HL-60 (cell line): ENCODE measurements at regions not wholly inside any gene's neighbourhood (a gene's known extent, or its start where the extent isn't known, plus 50 kb on each side); places are given as distances from the start of the nearest gene placed in this dataset.

Source experiments
- DNase-seq, 2 experiments: peaks; one replicate each; pipeline ENCODE4 v3.0.0-alpha.2; 2010 to 2020; ENCODE audit warnings: low read depth in 1 of 2, low spot score in 1 of 2
- H3K27ac ChIP-seq: fragments of 250-450 bp; sonication (Bioruptor Pico); replicated peaks from 2 replicates; pipeline ENCODE4 v1.5.1; 2020; ENCODE audit warnings: mild to moderate bottlenecking, moderate library complexity
- H3K27me3 ChIP-seq: fragments of 250-450 bp; sonication (Bioruptor Pico); 2 replicates; pipeline ENCODE4 v1.5.1; 2021; ENCODE audit warnings: mild to moderate bottlenecking, moderate library complexity; ENCODE audit not compliant: insufficient read depth, poor library complexity, severe bottlenecking
- H3K4me3 ChIP-seq: replicated peaks from 2 replicates; pipeline ENCODE4 v1.5.1; 2011; ENCODE audit warnings: mild to moderate bottlenecking, control low read depth, low read length; ENCODE audit not compliant: insufficient read depth
- CTCF ChIP-seq: IDR thresholded peaks from one replicate; pipeline ENCODE4 v1.5.1; 2011; ENCODE audit warnings: low read length, control low read depth, inconsistent platforms; ENCODE audit not compliant: insufficient read depth
- GABPA ChIP-seq: IDR thresholded peaks from 2 replicates; pipeline ENCODE4 v1.6.1; 2012; ENCODE audit warnings: low read depth
- POLR2AphosphoS5 ChIP-seq: IDR thresholded peaks from 2 replicates; pipeline ENCODE4 v1.6.1; 2012; ENCODE audit warnings: low read depth
- REST ChIP-seq: IDR thresholded peaks from 2 replicates; pipeline ENCODE4 v1.6.1; 2012; ENCODE audit warnings: low read depth; ENCODE audit not compliant: insufficient replicate concordance
- SPI1 ChIP-seq: IDR thresholded peaks from 2 replicates; pipeline ENCODE4 v1.6.1; 2012; ENCODE audit warnings: low read depth, mild to moderate bottlenecking, borderline replicate concordance

- Histone ChIP-seq H3K4me3 (no peak overlapping the region), H3K27ac (no peak overlapping the region), H3K27me3 (no peaks in the 10 kb centered on the region)
- no peak for TF ChIP-seq GABPA
- TF ChIP-seq POLR2AphosphoS5: no peak
- no peak for DNase-seq
Observed at GRCh38 chr6:105482227-105482844, 79.5 kb upstream of the PREP start.

- no peak for DNase-seq
- no peak overlapping the region for H3K4me3 ChIP-seq
- TF ChIP-seq POLR2AphosphoS5 (no peak), CTCF (no peak), GABPA (no peak), REST (no peak), SPI1 (no peak)
- no peaks in the 10 kb centered on the region for H3K27me3 ChIP-seq
- no peak overlapping the region for H3K27ac ChIP-seq
Observed at GRCh38 chr6:105476978-105477377, 74.1 kb upstream of the PREP start.

- no peak overlapping the region for H3K4me3 ChIP-seq
- H3K27me3 ChIP-seq: peaks cover 3% of the 10 kb centered on the region
- no peak for DNase-seq
- TF ChIP-seq POLR2AphosphoS5 (no peak), CTCF (no peak), SPI1 (no peak), REST (no peak), GABPA (no peak)
- H3K27ac ChIP-seq: no peak overlapping the region
Observed at GRCh38 chr6:105474234-105474633, 71.4 kb upstream of the PREP start.

GRCh38 chr6:105469946-105470345 is 67.1 kb upstream of the PREP start:
- no peak overlapping the region for H3K4me3 ChIP-seq
- TF ChIP-seq SPI1: no peak
- TF ChIP-seq CTCF: no peak
- TF ChIP-seq GABPA: no peak
- no peak for TF ChIP-seq POLR2AphosphoS5
- no peak for TF ChIP-seq REST
- no peak overlapping the region for H3K27ac ChIP-seq
- no peak for DNase-seq
- H3K27me3 ChIP-seq: peaks cover 3% of the 10 kb centered on the region
